Stimulated activated CD4-positive, alpha-beta T cell treated with anti-CD3 and anti-CD28 coated beads, TNF-alpha, amount 100 ng/mL, for 48 hours (primary cell): ENCODE measurements at regions not wholly inside any gene's neighbourhood (a gene's known extent, or its start where the extent isn't known, plus 50 kb on each side); places are given as distances from the start of the nearest gene placed in this dataset.

Source experiments
- DNase-seq, 3 donors: peaks; one replicate each; pipeline ENCODE4 v3.0.0-alpha.2; 2020; ENCODE audit warnings: low read depth in 3 of 3

DNA sequence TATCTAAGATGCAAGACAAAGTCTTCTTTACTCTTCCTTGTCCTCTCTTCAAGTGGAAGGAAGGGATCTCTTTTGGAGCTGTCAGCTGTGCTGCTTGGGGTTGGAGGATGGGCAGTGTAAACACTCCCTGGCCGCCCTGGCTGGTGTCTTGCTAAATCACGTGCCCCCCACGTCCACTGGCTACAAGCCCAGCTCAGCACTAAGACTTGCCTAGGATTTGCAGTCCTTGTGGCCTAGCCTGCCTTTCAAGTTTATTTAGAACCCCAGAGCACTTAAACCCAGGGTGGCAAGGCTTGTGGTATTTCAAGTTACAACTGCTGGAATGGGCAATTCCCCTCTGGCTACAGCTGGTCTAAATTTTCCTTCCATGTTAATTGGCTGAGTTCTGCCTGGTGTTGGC lies 272.4 kb upstream of the MYO3A start:
- DNase-seq = no peak

DNA sequence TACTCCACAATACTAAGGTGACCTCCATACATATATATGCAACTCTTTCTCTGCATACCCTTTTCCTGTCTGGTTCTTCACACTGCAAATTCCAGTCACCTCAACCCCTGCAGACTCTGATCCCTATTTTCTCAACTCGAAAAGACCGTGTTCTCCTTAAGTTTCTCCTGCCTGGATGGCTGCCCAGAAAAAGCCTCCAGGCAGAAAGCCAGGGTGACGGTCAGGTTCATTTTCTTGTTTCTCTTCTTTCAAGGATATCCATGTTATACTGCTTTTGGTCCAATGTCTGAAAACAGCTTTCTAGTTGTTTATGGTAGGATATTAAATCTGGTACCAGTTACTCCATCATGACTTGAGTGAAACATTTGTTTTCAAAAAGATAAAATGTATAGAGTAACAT lies 267.8 kb upstream of the MYO3A start:
- DNase-seq = no peak

DNA sequence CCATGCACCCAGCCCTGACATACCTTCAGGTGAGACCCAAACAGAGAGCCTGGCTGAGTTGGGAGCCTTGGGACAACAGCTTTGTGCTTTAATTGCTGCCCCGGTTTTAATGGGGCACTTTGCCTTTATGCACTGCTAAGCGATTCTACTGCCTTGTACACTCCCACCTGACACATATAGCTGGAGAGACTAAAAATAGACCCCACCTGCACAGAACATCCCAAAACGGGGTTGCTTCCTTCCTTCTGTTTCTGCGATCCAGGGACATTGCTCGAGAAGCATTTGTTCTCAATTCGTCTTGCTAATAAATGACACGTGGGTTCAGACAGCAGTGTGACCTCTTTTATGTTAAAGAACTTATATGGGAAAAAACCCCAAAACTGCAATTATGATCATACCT lies 258.8 kb upstream of the MYO3A start:
- no peak for DNase-seq

DNA sequence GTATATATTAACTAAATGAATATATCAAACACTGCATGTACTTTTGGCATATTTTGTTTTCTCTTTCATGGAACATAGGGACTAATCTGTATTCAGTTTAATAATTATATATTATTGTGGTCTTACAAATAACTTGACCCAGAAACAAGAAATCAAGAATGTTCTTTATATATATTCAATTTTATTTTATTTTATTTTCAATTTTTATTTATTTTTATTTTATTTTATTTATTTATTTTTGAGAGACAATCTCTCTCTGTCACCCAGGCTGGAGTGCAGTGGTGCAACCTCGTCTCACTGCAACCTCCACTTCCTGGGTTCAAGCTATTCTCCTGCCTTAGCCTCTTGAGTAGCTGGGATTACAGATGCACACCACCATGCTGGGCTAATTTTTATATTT lies 258.4 kb upstream of the MYO3A start:
- no peak for DNase-seq

DNA sequence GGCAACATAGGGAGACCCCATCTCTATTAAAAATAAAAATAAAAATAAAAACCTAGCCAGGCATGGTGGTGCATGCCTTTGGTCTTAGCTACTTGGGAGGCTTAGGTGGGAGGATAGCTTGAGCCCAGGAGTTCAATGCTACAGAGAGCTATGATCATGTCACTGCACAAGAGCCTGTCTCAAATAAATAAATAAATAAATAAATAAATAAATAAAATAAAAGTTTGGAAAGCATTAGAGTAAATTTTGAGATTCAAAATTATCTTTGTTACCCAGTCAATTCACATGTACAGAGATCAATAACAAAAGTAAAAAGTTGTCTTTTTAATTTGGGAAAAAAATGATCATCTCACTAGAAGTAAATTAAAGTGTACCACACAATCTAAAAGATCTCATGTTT lies 255.8 kb upstream of the MYO3A start:
- DNase-seq = no peak

DNA sequence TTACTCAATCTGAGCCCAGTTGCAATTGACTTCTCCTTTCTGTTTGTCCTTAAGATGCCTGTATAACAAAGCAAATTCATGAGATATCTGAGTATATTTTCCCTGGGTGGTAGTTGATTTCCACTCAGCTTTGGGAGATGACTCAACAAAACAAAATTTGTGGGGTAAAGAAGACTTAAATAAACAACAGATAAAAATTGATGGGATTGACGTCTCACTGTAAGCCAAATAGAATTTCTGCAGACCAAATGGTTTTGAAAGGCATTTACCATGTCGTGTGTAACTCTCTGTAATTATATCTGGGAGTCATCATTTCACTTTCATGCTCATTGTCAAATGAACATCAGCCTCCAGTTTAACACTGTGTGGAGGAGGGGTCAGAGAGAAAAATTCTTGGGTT lies 255.4 kb upstream of the MYO3A start:
- DNase-seq = no peak

DNA sequence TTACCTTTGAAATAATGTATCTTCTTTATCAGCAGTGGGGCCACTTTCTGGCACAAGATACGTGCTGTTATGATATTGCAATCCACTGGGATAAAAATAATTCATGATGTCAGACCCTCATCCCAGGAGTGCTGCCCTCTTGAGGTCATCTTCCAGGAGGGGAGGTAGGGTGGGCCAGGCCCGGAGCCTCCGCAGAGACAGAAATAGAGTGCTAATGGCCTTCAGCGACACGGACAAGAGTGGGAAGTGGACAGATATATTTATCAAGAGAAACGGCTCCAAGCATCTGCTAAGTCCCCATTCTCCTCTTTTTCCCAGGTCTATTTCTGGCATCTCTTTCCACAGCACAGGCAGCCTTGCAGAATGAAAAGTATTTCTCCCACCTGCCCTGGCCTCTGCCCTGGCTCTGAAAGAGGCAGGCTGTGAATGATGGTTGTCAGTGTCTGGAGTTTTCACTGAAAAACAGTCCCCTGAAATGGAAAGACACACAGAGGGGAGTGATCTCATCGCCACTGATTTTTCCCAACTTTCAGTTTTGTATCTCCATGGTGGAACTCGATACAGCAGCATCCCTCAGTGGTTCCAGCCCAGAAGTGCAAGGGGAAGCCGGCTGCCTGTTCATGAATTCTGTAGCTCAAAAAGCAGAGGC lies 251.7 kb upstream of the MYO3A start:
- no peak for DNase-seq

DNA sequence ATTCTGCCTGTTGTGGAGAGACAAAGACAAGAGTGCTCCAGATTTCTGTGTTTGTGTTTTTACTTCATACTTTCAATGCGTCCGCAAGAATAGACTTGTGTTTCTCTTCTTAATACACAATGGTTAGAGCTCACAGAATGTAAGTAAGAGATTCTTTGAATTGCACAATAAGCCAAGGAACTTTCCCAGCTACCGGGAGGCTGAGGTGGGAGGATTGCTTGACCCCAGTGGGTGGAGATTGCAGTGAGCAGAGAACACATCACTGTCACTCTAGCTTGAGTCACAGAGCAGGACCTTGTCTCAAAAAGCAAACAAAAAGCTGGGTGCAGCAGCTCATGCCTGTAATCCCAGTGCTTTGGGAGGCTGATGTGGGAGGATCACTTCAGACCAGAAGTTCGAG lies 250.7 kb upstream of the MYO3A start:
- DNase-seq = no peak

DNA sequence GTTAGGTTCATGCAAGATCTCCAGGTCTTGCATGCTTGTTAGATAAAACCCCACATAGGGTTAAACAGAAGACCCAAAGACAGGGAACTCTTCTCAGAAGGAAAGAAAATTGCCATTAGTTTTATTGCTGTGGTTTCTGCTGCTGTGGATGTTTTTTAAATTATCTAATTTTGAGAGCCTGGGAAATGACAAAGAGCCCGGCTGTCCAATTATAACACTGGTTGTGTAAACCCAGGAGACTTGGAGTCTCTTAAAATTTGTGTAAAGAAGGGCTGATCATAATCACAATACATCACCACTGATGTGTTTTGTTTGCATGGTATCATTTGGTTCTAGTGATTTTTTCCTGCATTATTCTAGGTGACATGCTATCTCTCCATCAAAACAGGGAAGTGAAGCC lies 246.5 kb upstream of the MYO3A start:
- DNase-seq = no peak

DNA sequence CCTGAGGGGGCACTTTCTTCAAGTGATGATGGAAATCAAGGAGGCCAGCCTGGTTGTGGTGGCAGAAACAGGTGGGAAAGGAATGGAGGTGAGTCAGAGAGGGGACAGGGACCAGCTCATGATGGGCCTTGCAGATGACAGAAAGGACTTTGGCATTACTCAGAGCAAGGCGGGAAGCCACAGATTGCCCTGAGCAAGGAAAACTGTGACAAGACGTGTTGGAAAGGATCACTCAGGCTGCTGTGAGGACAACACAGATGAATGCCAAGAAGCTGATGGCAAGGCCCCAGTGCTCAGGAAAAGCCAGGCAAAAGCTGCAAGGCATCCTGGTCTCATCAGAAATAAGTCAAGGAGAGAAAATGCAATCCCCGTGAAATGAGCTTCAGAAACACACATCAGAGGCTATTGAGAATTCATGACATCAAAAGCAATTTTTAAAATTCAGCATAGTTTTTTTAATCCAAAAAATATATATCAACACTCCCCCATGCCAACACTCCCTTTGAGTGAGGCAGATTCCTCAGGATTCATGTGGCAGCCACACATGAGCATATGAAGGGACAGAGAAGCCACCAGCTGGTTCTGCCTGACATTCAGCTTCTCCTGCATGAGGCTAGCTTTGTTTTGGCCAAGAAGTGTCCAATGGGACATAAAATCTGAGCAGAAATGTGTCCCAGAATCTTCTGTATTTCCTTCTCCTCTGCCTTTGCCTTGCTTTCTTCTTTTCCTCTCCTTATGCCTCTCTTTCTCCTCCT lies 244.5 kb upstream of the MYO3A start:
- no peak for DNase-seq

DNA sequence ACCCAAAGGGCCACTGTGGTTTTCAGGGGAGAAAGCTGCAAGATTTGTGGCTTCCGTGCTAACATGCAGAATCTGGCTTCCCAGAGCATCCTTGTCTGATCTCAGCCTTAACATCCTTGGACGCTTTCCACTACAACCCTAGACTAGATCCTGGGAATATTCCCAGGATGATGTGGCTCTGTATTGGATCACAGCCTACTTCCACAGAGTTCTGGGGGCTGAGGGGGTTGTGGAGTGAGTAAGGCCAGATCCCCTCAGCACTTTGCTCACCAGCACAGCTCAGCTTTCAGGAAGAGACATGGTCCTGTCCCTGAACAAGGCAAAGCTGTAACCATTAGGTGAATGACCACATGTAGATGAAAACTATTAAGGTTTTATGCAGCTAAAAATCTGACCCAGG lies 241.3 kb upstream of the MYO3A start:
- no peak for DNase-seq

DNA sequence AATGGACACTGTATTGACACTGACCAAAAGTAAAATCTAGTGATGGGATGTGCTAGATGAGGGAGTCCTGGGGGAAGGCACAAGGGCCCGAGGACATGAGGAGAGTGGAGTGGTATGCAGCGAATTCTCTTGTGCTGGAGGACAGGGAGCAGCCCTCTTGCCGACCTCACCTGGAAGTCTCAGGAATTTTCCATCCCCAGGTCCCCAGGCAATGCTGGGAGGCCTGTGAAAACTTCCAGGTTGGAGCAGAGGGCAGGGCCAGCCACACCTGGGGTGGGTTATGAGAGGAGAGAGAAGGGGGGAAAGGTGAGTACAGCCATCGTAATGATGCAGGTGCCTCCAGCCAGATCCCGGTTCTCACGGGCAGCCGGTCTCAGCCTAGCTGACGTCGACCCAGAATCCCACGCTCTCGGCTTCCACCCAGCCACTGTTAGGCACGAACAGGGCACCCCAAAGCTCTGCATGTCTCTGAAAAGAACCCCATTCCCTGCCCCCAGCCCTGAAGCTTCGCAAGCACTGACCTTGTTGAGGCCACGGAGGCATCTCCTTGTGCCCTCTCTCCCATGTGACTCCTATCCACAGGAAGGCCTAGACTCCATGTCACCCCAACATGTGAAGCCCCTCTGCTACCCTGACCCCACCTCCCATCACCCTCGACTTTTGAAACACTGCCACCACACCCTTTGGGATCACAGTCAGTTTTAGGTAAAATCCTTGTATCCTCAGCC lies 239.7 kb upstream of the MYO3A start:
- DNase-seq = no peak

DNA sequence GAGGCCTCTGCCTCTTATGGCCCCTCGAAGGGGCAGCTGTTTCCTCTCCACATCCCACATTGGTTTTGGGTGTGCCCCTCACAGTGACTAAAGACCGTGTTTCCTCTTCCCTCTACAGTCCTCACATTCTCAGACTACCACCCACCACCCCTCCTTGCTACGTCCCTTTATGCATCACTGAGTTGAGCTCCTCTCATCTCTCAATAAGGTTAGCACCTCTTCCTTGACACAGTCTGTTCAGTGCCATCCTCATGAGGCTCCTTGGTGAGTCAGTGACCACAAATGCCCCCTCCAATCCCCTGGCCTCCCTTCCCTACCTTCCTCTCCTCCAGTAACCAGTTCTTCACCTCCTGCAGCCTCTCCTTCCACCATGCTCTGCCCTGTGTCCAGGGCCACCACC lies 239.1 kb upstream of the MYO3A start:
- no peak for DNase-seq

DNA sequence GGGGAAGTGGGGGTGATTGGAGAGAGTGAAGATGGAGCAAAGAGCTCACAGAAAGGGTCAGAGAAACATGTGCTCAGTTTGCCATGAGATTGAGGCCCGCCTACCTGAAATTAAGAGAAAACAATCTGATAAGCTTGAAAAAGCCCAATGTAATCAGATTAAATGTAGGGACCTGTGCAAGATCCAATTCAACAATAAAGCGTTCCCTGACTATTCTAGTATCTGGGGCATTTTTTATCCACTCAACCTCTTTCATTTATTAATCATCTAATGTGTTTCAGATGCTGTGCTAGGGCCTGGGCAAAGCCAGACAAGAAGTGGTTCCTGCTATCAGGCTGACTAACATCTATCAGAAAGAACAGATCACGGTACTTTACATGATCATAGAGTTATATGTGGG lies 238.4 kb upstream of the MYO3A start:
- DNase-seq = no peak

DNA sequence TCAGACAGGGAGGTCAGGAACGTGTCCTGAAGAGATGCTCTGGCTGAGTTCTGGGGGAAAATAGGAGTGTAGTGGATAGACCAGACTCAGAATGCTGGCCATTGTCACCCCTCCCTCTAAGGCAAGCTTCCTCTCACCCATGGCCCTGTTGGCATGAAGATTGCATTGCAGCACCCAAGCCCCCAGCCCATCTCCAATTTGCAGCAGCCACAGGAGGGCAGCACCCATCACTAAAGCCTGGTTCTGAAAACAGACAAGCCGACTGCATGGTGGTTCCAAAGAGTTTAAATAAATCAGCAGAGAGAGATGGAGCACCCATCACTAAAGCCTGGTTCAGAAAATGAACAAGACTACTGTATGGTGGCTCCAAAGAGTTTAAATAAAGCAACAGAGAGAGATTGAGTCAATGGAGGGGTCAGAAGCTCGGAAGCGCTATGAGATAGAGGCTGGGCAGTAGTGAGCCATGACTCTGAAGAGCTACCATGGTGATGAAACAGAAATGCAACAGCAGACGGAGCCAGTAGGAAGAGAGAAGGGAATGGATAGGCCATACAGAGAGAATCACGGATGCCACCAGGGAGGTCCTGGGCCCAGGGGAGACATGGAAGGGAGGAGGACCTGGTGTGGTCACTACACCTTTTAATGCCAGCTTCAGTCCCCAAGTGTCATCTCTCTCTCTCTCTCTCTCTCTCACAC lies 237.9 kb upstream of the MYO3A start:
- no peak for DNase-seq

DNA sequence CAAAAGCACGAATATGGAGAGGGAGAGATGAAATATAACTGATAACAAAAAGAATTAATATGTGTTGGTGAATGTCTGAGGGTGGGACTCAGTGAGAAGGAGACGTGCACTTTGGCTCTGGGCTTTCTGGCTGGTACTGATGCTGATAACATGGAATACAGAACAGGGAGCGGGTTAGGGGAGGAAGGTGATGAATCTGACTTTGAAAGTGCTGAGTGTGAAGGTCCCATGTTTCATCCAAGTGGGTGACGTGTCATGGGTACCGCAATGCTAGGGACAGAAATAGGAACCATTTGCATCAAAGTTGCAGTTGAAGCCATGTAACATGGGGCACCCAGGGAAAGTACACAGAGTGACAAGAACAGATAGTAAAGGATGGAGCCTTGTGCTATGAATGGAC lies 236.6 kb upstream of the MYO3A start:
- no peak for DNase-seq

DNA sequence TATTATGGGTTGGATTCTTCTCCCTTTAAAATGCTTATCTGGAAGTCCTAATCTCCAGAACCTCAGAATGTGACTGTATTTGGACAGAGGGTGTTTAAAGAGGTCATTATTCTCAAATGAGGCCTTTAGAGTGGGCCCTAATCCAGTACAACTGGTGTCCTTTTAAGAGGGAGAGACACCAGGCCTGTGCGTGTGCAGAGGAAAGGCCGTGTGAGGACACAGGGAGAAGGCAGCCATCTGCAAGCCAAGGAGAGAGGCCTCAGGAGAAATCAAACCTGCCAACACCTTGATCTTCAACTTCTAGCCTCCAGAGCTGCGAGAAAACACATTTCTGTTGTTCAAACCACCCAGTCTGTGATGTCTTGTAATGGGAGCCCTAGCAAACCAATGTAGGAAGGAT lies 235.4 kb upstream of the MYO3A start:
- DNase-seq = no peak

DNA sequence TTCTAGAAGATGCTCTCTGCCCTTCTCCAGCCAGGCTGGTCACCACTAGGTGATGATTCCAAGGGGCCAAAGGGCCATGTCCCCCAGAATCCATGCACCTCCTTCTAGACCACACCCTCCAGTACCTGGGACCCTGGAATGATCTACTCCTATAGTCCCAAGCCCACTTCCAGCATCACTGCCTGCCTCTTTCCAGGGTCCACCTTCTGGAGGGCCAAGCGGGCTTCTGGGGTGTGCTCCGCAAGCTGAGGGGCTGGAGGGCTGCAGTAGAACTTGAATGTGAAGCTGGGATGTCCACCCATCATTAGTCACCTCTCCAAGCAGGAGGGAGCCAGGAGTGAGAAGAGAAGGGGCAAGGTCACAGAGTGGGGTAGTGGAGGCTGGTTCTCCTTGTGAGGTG lies 234.4 kb upstream of the MYO3A start:
- DNase-seq = no peak

DNA sequence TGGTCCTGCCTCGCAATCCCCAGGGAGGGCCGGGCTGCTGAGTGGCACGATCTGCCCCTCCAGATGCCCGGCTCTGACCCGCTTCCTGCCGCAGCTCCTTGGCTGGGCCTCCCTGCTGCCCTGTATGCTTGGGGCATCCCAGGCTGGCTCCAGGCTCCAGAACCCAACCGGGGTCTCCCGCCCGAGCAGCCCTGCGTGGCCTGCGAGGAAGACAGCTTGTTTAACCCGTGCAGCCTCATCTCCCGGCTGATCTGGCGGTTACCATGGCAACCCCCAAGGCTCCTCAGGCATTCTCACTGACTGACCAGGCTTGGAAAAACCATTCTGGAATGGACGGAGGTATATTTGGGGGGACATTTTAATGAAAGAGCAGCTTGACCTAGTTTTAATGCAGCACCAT lies 232.4 kb upstream of the MYO3A start:
- DNase-seq = no peak

DNA sequence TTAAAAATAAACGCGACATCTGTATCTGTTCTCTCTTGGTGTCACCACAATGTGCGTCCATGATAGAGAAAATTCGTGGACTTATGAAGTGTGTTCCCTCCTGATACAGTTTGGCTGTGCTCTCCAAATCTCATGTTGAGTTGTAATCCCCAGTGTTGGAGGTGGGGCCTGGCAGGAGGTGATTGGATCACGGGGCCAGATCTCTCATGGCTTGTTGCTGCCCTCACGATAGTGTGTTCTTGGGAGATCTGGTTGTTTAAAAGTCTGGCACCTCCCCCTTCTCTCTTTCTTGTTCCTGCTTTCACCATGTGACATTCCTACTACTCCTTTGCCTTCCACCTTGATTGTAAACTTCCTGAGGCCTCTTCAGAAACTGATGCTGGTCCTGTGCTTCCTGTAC lies 229.4 kb upstream of the MYO3A start:
- DNase-seq = no peak

DNA sequence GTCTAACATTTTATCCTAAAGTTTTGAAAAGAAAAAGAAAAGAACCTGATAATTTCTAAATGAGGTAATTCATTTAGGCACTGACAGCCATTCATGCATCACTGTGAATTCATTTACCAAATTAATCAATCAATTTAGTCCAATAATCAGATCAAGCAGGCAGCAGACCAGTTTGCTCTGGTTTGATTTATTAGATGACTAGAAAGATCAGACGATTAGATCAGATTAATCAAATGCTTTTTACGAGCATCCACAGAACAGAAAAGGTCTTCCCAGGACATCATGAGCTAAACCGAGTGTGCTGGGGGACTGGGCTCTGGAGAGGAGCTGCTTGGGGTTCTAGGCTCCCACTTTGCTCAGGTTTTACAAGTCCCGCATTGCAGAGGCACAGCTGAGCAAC lies 226.5 kb upstream of the MYO3A start:
- no peak for DNase-seq

DNA sequence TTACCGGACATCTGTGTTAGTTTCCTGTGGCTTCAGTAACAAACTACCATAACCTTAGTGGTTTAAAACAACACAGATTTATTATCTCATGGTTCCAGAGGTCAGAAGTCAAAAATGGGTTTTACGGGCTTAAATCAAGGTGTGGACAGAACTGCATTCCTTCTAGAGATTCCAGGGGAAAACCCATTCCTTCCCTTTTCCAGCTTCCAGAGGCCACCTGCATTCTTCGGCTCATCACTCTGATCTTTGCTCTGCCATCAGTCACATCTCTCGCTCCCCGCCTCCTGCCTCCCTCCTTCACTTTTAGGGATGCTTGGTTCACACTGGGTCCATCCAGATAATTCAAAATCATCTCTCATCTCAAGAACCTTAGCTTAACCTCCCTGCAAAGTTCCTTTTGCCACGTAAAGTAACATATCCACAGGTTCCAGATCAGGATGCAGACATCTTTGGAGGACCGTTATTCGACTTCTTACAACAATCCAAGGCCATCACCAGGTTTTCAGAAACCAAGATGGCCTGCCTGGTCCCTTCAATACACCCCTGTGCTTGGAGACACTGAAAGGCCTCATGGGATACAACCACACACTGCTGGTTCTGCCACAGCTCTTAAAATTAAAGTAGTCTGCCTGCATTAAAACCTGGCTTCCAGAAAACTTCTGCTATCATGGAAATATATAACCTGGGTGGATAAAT lies 225.9 kb upstream of the MYO3A start:
- no peak for DNase-seq
